Hematopoietic multipotent progenitor cell treated with erythropoietin and hydrocortisone succinate and interleukin-3 and kit ligand, for 4 days (in vitro differentiated cells): ENCODE measurements at regions not wholly inside any gene's neighbourhood (a gene's known extent, or its start where the extent isn't known, plus 50 kb on each side); places are given as distances from the start of the nearest gene placed in this dataset.

Experiments used
- DNase-seq: peaks from one replicate; pipeline ENCODE4 v3.0.0-alpha.2; 2015

DNA sequence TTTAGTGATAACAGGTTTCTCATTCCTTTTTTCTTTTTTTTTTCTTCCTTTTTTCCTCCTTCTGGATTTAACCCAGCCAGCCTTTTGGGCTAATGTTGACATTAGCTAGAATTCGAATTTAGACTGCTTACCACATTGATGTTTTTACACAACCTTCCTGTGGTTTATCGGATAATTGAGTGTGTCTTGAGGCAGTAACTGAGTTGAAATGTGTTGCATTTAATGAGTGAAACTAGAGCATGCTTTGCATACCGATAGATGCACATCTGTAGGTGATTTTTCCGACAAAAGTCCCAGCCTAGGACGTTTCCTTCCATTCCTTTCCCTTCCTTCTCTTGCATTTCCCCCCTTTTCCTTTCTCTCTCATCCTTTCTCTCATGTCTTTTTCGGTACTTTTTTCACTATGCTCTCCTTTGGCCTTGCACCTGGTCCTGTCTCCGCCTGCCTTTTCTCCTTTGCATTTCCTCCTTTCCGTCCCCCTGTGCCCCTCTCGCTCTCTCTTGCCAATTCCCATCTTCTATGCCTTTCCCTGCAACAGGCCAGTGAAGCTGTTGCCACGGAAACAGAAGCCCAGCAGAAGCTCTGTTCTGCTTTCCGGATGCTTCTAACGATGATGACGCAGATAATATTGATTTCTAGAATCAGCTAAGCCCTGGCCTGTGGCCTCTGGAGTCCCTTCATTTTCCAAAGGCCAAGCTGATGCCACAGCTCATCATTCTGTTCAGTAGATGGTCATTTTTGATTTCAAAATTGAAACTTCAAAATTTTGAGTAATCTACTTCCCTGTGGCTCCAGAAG lies 76.1 kb downstream of the SLC25A47 start:
- no peak for DNase-seq

GRCh38 chr14:100400115-100400514 lies 77.0 kb downstream of the SLC25A47 start:
- no peak for DNase-seq

DNA sequence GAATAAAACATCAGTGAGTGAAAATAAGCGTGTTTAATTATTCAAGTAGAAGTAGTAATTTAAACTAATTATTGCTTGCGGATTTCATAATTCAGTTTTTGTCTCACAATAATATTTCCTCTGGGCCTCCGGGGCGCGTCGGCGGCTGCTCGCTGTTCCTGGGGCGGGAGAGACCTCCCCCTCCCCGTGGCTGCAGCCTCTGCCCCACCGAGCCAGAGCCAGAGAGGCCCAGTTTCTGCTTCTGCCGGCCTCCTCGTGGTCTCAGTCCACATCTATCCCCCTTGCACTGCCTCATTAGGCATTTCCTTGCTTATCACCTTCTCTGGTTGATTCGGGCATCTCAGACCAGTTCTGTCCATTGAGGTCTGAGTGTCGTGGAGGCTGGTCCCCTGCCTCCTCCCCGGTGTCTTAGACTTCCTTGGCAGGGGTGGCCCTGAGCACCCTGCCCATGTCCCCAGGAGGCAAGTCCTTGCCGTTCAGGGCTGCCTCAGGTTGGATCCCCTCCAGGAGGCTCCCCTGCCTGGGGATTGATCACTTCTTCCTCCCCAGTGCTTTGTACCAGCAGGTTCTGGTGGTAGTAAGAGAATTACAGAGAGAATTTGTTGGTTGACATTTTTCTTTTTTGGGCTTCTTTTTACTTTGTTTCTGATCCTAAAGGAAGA lies 78.0 kb downstream of the SLC25A47 start:
- no peak for DNase-seq

DNA sequence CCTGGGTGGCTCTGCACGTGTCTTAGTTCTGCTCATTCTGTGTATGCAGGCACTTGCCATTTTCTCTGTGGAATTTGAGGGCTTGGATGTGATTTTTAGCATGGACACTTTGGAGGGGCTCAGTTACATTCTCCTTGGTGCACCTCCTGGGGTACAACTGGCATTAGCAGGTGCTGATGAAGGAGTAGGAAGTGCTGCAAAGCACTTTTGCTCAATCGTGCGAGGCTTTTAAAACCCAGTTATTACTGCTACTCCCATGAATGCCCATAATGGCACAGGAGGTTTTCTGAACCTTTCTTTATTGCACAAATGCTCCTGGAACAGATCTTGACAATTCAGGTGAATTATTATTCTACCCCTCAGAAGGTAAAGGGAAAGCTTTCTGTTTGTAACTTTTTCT lies 78.7 kb downstream of the SLC25A47 start:
- no peak for DNase-seq

GRCh38 chr14:100402631-100403030 lies 79.5 kb downstream of the SLC25A47 start:
- no peak for DNase-seq

DNA sequence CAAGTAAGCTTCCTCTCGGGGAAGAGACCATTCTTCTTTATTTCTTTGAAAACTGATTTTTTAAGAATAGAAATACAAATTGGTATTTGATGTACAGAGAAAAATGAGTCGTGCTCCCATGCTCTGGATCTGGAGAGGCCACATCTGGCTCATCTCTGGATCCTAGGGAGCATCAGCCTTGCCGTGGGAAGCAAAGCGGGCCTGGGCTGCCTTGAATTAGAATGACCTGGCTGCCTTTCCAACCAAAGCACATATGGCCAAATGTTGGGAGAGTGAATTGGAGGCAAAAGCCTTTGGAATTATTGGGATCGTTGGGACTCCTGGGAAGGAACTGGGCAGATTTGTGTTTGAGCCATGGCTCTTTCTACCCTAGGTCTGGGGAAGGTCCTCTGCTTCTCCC lies 80.0 kb downstream of the SLC25A47 start:
- DNase-seq: no peak

DNA sequence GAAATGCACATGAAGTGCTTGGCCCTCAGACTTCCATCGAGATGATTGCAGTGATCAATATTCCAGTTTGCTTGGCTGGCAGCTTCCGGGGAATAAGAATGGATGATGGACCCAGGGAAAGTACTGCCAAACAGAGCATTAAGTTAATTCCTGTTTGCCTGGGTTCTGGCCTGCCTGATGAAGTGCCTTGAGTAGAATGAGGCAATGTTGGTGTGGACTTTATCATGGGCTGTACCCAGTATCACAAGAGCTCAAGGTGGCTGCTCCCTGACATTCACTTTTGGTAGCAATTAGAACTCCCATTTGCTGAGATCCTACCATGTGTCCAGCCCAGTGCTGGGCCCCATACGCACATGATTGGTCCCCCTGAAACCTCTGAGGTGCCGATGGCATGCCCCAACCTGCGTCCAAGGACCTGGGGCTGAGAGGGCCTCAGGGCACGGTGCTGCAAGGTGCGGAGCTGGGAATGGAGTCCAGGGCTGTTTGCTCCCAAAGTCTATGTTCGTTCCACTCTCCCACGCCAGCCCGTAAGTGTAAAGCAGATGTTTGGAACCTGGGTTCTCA lies 80.7 kb downstream of the SLC25A47 start:
- no peak for DNase-seq

DNA sequence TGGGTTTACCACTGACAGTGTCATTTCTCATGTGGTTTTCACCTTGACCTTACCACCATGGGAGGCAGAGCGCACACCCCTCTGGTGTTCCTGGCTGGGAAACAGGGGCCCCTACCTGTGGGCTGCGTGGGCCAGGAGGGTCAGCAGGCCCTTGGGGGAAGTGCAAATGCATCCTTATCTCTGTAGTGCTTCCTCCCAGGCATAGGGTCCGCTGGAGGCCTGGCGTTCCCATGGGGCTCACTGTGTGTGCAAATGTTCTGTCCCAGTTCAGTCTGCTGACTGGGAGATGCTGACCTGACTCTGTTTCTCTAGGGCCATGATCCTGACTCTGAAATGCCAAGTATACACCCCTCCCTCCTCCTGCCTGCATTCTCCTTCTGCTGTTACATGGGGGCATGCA lies 81.3 kb downstream of the SLC25A47 start:
- no peak for DNase-seq

DNA sequence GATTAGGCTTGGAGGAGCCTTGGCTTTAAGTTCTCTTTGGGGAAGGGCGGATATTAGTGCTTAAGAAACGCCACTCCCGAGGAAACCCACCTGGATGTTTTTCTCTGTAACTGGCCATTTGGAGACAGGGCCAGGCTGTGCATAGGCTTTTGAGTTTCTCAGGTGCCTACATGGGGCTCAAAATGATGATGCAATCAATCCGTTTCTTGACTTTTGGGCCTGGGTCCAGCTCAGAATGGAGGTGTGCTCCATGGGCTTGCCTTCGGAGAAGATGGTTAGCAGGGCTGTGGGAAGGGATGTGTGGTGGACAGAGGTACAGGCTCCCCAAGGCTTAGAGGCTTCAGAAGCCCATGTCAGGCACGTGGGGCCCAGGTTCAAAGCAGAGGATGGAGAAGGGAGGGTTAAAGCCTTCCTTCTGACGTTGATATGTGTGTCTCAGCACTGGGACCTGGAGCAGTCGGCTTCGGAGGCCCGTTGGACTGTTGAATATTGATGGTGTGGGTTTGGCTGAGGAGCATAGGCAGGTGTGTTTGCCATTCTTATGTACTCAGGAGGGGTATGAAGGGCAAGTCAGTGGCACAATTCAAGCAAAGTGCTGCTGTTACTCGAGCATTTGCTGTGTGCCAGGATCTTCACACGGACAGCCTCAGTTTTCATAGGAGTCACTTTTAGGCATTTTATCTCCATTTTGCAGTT lies 82.8 kb downstream of the SLC25A47 start:
- no peak for DNase-seq

GRCh38 chr14:100406505-100407131 lies 83.5 kb downstream of the SLC25A47 start:
- peak; percentile 81 for DNase-seq

- no peak for DNase-seq
Observed at GRCh38 chr14:100407376-100408102, 84.4 kb downstream of the SLC25A47 start.

DNA sequence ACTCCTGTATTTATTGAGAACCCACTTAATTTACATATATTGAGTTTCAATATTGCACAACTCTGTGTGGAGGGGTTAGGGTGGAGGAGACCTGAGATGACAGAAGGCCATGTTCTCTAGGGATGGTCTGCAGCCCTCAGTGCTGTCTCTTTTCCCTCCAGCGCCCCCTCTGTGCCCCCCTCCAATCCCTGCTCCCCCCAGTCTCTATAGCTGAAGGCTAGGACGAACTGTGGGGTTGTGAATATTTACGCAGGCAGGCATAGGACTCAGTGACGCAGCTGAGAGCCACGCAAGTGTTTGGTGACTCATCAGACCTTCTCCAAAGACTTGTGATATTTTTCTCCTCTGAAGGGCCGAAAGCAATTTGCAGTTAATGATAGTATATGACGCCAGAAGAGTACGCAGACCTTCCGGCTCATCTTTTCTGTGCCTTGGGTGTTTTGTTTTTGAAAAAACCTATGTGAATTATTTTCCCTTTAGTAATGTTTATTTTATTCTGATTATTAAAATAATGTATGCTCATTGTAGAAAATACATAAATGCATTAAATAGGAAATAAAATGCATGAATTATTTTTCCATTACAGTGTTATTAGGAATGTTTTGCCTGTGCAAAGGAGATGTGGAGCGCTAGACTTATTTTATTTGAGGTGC lies 85.3 kb downstream of the SLC25A47 start:
- DNase-seq: no peak

DNA sequence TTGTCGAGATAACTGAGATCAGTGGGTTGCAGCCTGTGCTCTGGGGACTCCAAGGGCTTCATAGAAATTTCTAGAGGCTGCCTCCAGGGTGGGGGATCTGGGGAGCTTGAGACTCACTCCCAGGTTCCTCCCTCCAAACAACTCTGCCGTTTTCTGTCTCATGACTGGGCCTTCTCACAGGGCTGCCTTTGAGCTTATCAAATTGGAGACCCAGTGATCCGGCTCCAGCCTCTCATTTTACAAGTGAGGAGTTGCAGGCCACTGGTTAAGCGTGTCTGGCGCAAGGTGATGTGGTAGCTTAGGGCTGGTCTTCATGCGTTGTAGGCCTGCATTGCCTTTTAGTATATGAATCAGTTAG lies 85.8 kb downstream of the SLC25A47 start:
- DNase-seq: no peak

DNA sequence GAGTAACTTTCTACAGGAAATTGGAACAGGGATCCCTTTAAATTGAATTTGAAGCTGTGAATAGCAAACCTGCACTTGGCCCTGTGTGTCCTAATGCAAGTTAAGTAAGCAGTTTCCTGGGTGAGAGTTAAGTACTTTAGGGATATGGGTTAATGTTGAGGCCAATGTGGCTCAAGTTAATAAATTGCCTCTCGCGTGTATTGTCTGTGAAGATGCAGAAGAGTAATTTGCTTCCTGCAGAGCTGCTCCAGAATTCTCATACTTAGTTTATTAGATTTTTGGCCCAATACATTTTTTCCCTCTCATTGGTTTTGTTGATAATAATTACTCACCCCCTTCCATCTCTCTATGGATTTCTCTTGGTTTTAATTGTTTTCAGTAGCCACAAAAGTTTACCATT lies 86.5 kb downstream of the SLC25A47 start:
- DNase-seq: no peak

- DNase-seq: no peak
Observed at GRCh38 chr14:100410056-100410565, 87.0 kb downstream of the SLC25A47 start.

DNA sequence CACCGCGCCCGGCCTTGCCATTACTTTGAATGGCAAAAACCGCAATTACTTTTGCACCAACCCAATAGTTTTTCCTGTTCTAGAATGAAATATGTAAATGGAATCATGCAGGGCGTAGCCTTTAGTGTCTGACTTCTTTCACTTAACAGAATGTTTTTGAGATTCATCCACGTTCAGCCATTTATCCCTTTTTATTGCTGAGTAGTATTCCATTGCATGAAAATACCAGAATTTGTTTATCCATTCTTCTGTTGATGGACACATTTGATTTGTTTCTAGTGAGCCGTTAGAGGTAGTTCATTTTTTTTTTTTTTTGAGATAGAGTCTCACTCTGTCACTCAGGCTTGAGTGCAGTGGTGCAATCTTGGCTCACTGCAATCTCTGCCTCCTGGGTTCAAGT lies 90.6 kb downstream of the SLC25A47 start:
- DNase-seq: no peak

GRCh38 chr14:100415226-100415625 lies 92.1 kb downstream of the SLC25A47 start:
- no peak for DNase-seq

DNA sequence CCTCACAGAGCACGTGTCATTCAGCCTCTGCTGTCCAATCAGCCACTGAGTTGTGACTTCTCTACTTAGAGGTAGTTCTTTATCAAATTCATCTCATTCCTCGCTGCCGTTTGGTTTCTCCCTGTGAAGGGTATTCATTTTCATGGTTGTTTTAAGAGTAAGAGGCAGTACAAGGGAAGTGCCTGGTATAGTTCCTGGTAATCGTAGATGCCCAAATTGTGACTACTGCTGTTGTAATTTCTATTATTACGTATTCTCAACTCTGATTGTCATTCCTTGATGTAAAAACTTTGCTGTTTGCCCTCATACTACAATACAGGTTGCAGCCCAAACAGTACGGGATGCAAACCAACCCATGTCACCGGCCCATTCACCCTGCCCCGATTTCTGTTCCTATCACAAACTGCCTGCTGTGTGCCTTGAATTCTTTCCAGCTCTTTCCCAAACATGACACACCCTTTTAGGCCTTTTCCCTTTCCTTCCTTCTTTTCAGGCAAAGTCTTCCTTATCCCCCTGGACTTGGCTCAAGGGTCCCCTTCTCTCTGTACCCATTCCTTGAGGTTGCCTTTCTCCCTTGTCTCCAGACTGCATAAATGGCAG lies 93.0 kb downstream of the SLC25A47 start:
- DNase-seq: no peak

- DNase-seq: no peak
Observed at GRCh38 chr14:100416921-100417860, 94.1 kb downstream of the SLC25A47 start.

DNA sequence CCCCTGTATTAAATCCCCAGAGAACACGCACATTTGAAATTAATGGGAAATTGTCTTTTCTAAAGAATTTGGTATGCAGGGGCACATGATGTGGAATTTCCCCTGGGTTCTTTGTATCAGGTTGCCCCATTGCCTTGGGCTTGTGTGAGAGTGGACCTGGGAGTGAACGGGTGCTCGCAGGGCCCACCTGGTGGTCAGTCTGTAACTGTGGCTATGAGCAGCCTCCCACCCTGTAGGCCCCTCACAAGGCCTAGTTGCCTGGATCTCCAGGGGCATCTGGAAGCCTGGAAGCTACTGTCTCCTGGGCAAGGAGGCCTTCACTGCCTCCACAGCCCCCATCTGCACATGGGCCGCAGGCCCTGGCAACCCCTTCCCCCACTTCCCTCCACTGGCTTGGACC lies 96.7 kb downstream of the SLC25A47 start:
- DNase-seq: no peak
